ENCODE measurements at regions not wholly inside any gene's neighbourhood (a gene's known extent, or its start where the extent isn't known, plus 50 kb on each side); places are given as distances from the start of the nearest gene placed in this dataset.

DNA sequence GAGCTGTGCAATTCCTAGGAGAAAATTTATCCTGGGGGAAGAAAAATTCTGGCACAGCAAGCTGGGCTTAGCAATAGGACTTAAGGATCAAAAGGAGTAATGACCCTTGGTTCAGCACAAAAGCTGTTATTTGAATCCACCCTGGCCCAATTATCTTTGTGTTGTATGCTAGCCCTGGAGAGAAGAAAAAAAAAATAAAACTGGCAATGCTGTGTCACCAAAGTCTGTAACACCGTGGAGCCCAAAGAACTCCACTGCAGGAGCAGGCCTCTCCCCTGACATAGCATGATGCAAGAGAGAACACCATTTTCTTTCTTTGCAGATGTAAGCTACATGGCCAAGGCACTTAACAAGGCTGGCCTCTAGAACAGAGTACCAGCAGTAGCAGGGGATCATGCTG lies 63.0 kb upstream of the ARHGAP5 start:
- Histone ChIP-seq H3K4me2 (ENCODE audit: insufficient read depth, low read length) (no peak overlapping the region), H3K9me3 (ENCODE audit: low read depth, low read length) (no peaks in the 10 kb centered on the region), H4K20me1 (ENCODE audit: insufficient read depth, low read length) (no peaks in the 10 kb centered on the region), H3K27ac (ENCODE audit: low read depth, low read length) (no peak overlapping the region), H3K4me1 (ENCODE audit: insufficient read depth, low read length) (peaks cover 13% of the 10 kb centered on the region), H3K79me2 (ENCODE audit: insufficient read depth, low read length) (no peaks in the 10 kb centered on the region), H3K27me3 (ENCODE audit: insufficient read depth, low read length) (peaks cover 5% of the 10 kb centered on the region), H3K36me3 (ENCODE audit: insufficient read depth, low read length) (no peaks in the 10 kb centered on the region), H3K4me3 (ENCODE audit: insufficient read depth, low read length) (no peak overlapping the region), H2AFZ (ENCODE audit: low read length) (no peak overlapping the region)
- DNase-seq (ENCODE audit: insufficient read length, low spot score, missing footprints) = no peak
- TF ChIP-seq, protein P1, sequence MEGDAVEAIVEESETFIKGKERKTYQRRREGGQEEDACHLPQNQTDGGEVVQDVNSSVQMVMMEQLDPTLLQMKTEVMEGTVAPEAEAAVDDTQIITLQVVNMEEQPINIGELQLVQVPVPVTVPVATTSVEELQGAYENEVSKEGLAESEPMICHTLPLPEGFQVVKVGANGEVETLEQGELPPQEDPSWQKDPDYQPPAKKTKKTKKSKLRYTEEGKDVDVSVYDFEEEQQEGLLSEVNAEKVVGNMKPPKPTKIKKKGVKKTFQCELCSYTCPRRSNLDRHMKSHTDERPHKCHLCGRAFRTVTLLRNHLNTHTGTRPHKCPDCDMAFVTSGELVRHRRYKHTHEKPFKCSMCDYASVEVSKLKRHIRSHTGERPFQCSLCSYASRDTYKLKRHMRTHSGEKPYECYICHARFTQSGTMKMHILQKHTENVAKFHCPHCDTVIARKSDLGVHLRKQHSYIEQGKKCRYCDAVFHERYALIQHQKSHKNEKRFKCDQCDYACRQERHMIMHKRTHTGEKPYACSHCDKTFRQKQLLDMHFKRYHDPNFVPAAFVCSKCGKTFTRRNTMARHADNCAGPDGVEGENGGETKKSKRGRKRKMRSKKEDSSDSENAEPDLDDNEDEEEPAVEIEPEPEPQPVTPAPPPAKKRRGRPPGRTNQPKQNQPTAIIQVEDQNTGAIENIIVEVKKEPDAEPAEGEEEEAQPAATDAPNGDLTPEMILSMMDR (IDR thresholded peaks at IDR 0.05; ENCODE audit: extremely low read depth, low read depth, low read length) = no peak

DNA sequence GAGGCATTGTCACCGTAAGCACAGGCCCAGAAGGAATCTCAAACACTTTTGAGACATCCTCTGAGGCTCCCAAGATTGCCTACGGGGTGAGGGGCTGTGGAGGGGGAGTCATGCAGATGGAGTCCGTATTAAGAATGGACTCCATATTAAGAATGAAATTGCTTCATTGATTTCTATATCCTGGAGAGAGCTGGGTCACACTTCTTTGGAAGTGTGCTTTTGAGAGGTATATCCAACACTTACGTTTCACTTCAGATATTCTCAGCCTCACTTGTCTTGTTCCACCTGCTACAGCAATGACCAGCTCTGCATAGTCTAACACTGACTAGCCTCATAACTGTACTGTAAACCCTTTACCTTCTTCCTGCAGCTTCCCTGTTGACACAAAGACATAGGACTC lies 62.6 kb upstream of the ARHGAP5 start:
- H3K27me3 ChIP-seq (ENCODE audit: insufficient read depth, low read length) = peaks cover 6% of the 10 kb centered on the region
- peaks cover 13% of the 10 kb centered on the region for H3K4me1 ChIP-seq (ENCODE audit: insufficient read depth, low read length)
- no peaks in the 10 kb centered on the region for H4K20me1 ChIP-seq (ENCODE audit: insufficient read depth, low read length)
- TF ChIP-seq, protein P1 (IDR thresholded peaks at IDR 0.05; ENCODE audit: extremely low read depth, low read depth, low read length) = no peak
- no peaks in the 10 kb centered on the region for H3K9me3 ChIP-seq (ENCODE audit: low read depth, low read length)
- H3K79me2 ChIP-seq (ENCODE audit: insufficient read depth, low read length) = no peaks in the 10 kb centered on the region
- no peak overlapping the region for H3K4me3 ChIP-seq (ENCODE audit: insufficient read depth, low read length)
- H2AFZ ChIP-seq (ENCODE audit: low read length) = no peak overlapping the region
- no peak overlapping the region for H3K4me2 ChIP-seq (ENCODE audit: insufficient read depth, low read length)
- no peak overlapping the region for H3K27ac ChIP-seq (ENCODE audit: low read depth, low read length)
- H3K36me3 ChIP-seq (ENCODE audit: insufficient read depth, low read length) = no peaks in the 10 kb centered on the region
- no peak for DNase-seq (ENCODE audit: insufficient read length, low spot score, missing footprints)

DNA sequence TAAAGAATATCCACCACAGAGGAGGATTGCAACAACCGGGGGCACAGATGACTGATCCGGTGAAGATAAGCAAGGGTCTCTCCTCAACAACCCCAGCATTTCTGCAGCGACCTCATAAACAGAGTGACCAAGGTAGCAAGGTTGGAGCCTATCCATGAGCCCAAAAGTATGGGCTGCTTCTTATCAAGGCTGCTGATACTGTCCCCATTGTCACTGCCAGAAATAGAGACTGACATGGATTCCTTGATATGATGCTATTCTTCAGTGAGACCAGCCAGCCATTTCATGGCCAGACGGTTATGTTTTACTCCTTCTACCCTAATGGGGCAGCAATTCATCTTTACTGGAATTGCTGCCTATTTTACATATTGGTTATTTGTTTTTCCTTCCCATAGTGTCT lies 61.9 kb upstream of the ARHGAP5 start:
- TF ChIP-seq, protein P1 (IDR thresholded peaks at IDR 0.05; ENCODE audit: extremely low read depth, low read depth, low read length) = no peak
- no peaks in the 10 kb centered on the region for H3K79me2 ChIP-seq (ENCODE audit: insufficient read depth, low read length)
- H2AFZ ChIP-seq (ENCODE audit: low read length) = no peak overlapping the region
- no peak overlapping the region for H3K4me2 ChIP-seq (ENCODE audit: insufficient read depth, low read length)
- DNase-seq (ENCODE audit: insufficient read length, low spot score, missing footprints) = no peak
- H3K27me3 ChIP-seq (ENCODE audit: insufficient read depth, low read length) = peaks cover 6% of the 10 kb centered on the region
- no peaks in the 10 kb centered on the region for H4K20me1 ChIP-seq (ENCODE audit: insufficient read depth, low read length)
- no peaks in the 10 kb centered on the region for H3K36me3 ChIP-seq (ENCODE audit: insufficient read depth, low read length)
- H3K4me3 ChIP-seq (ENCODE audit: insufficient read depth, low read length) = no peak overlapping the region
- H3K9me3 ChIP-seq (ENCODE audit: low read depth, low read length) = no peaks in the 10 kb centered on the region
- H3K4me1 ChIP-seq (ENCODE audit: insufficient read depth, low read length) = peaks cover 13% of the 10 kb centered on the region
- no peak overlapping the region for H3K27ac ChIP-seq (ENCODE audit: low read depth, low read length)

DNA sequence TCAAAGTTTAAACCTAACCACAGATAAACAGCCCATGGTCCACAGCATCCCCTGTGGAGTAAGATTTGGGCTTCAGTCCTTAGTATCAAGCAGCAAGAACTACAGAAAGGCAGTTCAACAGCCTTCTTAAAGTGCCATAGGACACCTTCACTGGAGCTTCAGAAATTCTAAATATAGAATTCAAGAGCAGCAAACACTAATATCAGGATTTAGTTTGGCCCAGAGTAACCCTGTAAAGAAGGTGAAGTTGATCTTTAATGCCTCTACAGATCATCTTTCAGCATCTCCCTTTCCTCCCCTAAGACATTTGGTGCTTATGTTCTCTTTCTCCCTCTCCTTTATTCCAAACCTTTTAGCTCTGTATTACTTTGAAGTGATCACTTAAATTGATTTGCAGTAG lies 59.5 kb upstream of the ARHGAP5 start:
- Histone ChIP-seq H2AFZ (ENCODE audit: low read length) (no peak overlapping the region), H4K20me1 (ENCODE audit: insufficient read depth, low read length) (no peaks in the 10 kb centered on the region), H3K79me2 (ENCODE audit: insufficient read depth, low read length) (no peaks in the 10 kb centered on the region), H3K4me1 (ENCODE audit: insufficient read depth, low read length) (no peaks in the 10 kb centered on the region), H3K27me3 (ENCODE audit: insufficient read depth, low read length) (peaks cover 6% of the 10 kb centered on the region), H3K9me3 (ENCODE audit: low read depth, low read length) (no peaks in the 10 kb centered on the region), H3K27ac (ENCODE audit: low read depth, low read length) (no peak overlapping the region), H3K4me3 (ENCODE audit: insufficient read depth, low read length) (no peak overlapping the region), H3K36me3 (ENCODE audit: insufficient read depth, low read length) (no peaks in the 10 kb centered on the region), H3K4me2 (ENCODE audit: insufficient read depth, low read length) (no peak overlapping the region)
- DNase-seq (ENCODE audit: insufficient read length, low spot score, missing footprints) = no peak
- TF ChIP-seq, protein P1 (IDR thresholded peaks at IDR 0.05; ENCODE audit: extremely low read depth, low read depth, low read length) = no peak
